Hepatocyte (in vitro differentiated cells): ENCODE measurements at regions not wholly inside any gene's neighbourhood (a gene's known extent, or its start where the extent isn't known, plus 50 kb on each side); places are given as distances from the start of the nearest gene placed in this dataset.

ENCODE experiments used
- CTCF ChIP-seq: fragments of 200-600 bp; sonication (generic); IDR thresholded peaks from 2 replicates; pipeline ENCODE4 v1.5.1; 2016; ENCODE audit warnings: antibody characterized with exemption, mild to moderate bottlenecking; ENCODE audit not compliant: poor library complexity
- EZH2 ChIP-seq: fragments of 200-600 bp; sonication (generic); IDR thresholded peaks from 2 replicates; pipeline ENCODE4 v1.6.1; 2016; ENCODE audit warnings: antibody characterized with exemption, mild to moderate bottlenecking, borderline replicate concordance
- EZH2phosphoT487 ChIP-seq: fragments of 200-600 bp; sonication (generic); IDR thresholded peaks from one replicate; pipeline ENCODE4 v1.6.1; 2018; ENCODE audit warnings: antibody characterized with exemption, mild to moderate bottlenecking, low read depth, moderate library complexity; ENCODE audit not compliant: unreplicated experiment, severe bottlenecking

- TF ChIP-seq EZH2: no peak
- TF ChIP-seq CTCF: no peak
- TF ChIP-seq EZH2phosphoT487: no peak
Observed at GRCh38 chr3:23659274-23659673, 146.5 kb upstream of the UBE2E1 start.
